Spleen (tissue), 11 donors: ENCODE measurements at regions not wholly inside any gene's neighbourhood (a gene's known extent, or its start where the extent isn't known, plus 50 kb on each side); places are given as distances from the start of the nearest gene placed in this dataset.

ENCODE experiments used
- DNase-seq: peaks from one replicate; pipeline ENCODE4 v3.0.0-alpha.2; 2020
- H3K27ac ChIP-seq, 8 donors: fragments of 200-600 bp; sonication (generic) in 7 of 8; 1 replicate in 4 of 8; 2 replicates in 4 of 8; pipeline versions ENCODE4 v1.5.0 to v1.8.0; 2016 to 2021; ENCODE audit warnings: inconsistent platforms in 4 of 8, mild to moderate bottlenecking in 4 of 8, moderate library complexity in 1 of 8
- H3K27me3 ChIP-seq, 7 donors: fragments of 200-600 bp; sonication (generic) in 6 of 7; replicated peaks in 1 of 7; 1 replicate in 4 of 7; 2 replicates in 3 of 7; pipeline versions ENCODE4 v1.5.0 to v1.8.0; 2016 to 2021; ENCODE audit warnings: inconsistent platforms in 3 of 7, mild to moderate bottlenecking in 1 of 7
- H3K36me3 ChIP-seq, 6 donors: fragments of 200-600 bp; sonication (generic) in 5 of 6; 1 replicate in 4 of 6; 2 replicates in 2 of 6; pipeline versions ENCODE4 v1.5.0 to v1.8.0; 2016 to 2021; ENCODE audit warnings: inconsistent platforms in 2 of 6
- H3K4me1 ChIP-seq, 6 donors: fragments of 200-600 bp; sonication (generic) in 5 of 6; 1 replicate in 3 of 6; 2 replicates in 3 of 6; pipeline versions ENCODE4 v1.5.0 to v1.8.0; 2016 to 2021; ENCODE audit warnings: inconsistent platforms in 3 of 6
- H3K4me3 ChIP-seq, 8 donors: fragments of 200-600 bp; sonication (generic) in 7 of 8; 1 replicate in 4 of 8; 2 replicates in 4 of 8; pipeline versions ENCODE4 v1.5.0 to v1.8.0; 2016 to 2021; ENCODE audit warnings: inconsistent platforms in 4 of 8, mild to moderate bottlenecking in 4 of 8, moderate library complexity in 2 of 8
- H3K9me3 ChIP-seq, 8 donors: fragments of 200-600 bp; sonication (generic) in 7 of 8; 1 replicate in 4 of 8; 2 replicates in 4 of 8; pipeline versions ENCODE4 v1.5.0 to v1.8.0; 2016 to 2021; ENCODE audit warnings: inconsistent platforms in 4 of 8
- POLR2A ChIP-seq, 3 donors: fragments of 450-650 bp; IDR thresholded peaks; one replicate each; pipeline ENCODE4 v1.5.1; 2017; ENCODE audit warnings: antibody characterized with exemption in 3 of 3, mild to moderate bottlenecking in 1 of 3
- POLR2AphosphoS5 ChIP-seq, 3 donors: sonication (generic); formaldehyde crosslinking; IDR thresholded peaks; one replicate each; pipeline ENCODE4 v1.5.1; 2017; ENCODE audit warnings: antibody characterized with exemption in 3 of 3
- WGBS, 5 donors: extraction: QIAGEN DNeasy Blood & Tissue Kit in 3 of 5; methylation state at CpG; one replicate each; pipeline versions ENCODE4 v1.1.5 to v1.1.7; 2013 to 2018; 5-methylcytosine and 5-hydroxymethylcytosine counted together
- intact Hi-C: fragments of 100-400 bp; cut with DNase I; formaldehyde crosslinking; loops from one replicate; pipeline ENCODE4 v1.15.0; 2023; ENCODE audit warnings: low total_unique reads
- TF ChIP-seq, protein P1 (sequence below), 11 experiments: fragments of 200-600 bp in 7 of 11; fragments of 450-650 bp in 4 of 11; sonication (generic) in 4 of 11; IDR thresholded peaks in 8 of 11; conservative IDR thresholded peaks in 3 of 11; 1 replicate in 7 of 11; 2 replicates in 4 of 11; pipeline versions ENCODE4 v1.4.0 to v1.8.0; 2016 to 2021; ENCODE audit warnings: antibody characterized with exemption in 11 of 11, inconsistent platforms in 4 of 11, mild to moderate bottlenecking in 1 of 11
- donor health status: healthy with polysubstance abuse.
- donor health status: DM: no; HTN: no; CAD: no; lungs with moderate emphysema.
- donor health status: DM: no; HTN: no; CAD: no.
- donor health status: Bipolar disorder and iron deficiency.
- donor health status: healthy.
- donor health status: DM: no; HTN: no; CAD: no.
- donor health status: DM: yes; HTN: yes; CAD: no.

DNA sequence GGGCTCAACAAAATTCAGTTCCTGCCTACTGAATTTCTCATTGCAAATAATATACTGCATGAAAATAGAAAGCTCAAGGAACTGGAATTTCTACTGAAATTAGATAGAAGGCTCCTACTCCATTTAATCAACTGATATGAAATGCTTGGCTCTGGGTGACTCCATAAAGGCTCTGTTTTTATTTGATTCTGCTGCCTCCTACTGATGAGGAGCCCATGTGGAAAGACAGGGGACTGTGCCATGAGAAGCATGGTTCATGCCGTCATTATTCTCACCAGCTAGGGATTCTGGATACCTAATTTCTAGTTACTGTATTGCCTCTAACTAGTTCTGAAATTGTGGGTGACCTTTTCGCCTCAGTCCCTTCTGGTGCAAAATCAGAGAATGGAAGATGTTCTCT is 366.2 kb upstream of the DPH6 start:
- no peak for TF ChIP-seq POLR2AphosphoS5 (IDR thresholded peaks at IDR 0.05)
- TF ChIP-seq POLR2A (IDR thresholded peaks at IDR 0.05), result no peak
- TF ChIP-seq, protein P1, sequence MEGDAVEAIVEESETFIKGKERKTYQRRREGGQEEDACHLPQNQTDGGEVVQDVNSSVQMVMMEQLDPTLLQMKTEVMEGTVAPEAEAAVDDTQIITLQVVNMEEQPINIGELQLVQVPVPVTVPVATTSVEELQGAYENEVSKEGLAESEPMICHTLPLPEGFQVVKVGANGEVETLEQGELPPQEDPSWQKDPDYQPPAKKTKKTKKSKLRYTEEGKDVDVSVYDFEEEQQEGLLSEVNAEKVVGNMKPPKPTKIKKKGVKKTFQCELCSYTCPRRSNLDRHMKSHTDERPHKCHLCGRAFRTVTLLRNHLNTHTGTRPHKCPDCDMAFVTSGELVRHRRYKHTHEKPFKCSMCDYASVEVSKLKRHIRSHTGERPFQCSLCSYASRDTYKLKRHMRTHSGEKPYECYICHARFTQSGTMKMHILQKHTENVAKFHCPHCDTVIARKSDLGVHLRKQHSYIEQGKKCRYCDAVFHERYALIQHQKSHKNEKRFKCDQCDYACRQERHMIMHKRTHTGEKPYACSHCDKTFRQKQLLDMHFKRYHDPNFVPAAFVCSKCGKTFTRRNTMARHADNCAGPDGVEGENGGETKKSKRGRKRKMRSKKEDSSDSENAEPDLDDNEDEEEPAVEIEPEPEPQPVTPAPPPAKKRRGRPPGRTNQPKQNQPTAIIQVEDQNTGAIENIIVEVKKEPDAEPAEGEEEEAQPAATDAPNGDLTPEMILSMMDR (IDR thresholded peaks at IDR 0.05 in 8 of 11, conservative IDR thresholded peaks at IDR 0.05 in 3 of 11), result no peak
- no peaks in the 10 kb centered on the region for H3K36me3 ChIP-seq
- H3K27ac ChIP-seq, result no peak overlapping the region
- H3K27me3 ChIP-seq, result no peaks in the 10 kb centered on the region
- H3K9me3 ChIP-seq, result peaks cover 0 to 17% (median 15%) of the 10 kb centered on the region in 8 donors
- WGBS, 5 donors, result 79 to 100% (median 87%) methylated on average over 2 of the region's 2 CpGs
- DNase-seq, result no peak
- H3K4me1 ChIP-seq, result no peaks in the 10 kb centered on the region
- no peak overlapping the region for H3K4me3 ChIP-seq
- intact Hi-C loops, result no loop called here

DNA sequence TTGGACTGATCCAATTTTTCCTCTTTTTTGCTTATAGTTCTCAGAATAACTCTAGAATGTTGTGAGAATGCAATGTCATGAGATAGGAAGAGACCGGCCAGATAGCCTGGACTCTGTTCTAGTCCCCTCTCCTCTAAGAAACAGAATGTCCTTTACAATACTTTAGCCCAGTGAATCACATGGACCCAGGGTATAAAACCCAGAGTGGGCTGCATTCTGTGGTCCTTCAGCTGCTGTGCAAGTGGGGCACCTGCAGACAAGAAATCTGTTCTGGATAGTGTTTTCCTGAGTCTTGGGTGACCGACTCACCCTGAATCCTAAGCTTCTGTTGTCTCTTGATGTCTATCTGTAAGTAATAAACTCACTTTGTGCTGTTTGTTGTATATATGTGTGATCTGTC is 368.6 kb upstream of the DPH6 start:
- Histone ChIP-seq H3K36me3 (no peaks in the 10 kb centered on the region), H3K27me3 (no peaks in the 10 kb centered on the region), H3K4me1 (no peaks in the 10 kb centered on the region), H3K27ac (no peak overlapping the region), H3K9me3 (peaks cover 0 to 23% (median 15%) of the 10 kb centered on the region in 8 donors), H3K4me3 (no peak overlapping the region)
- no peak for DNase-seq
- intact Hi-C loops, result no loop called here
- WGBS, 5 donors, result 81 to 90% (median 88%) methylated on average over 2 of the region's 2 CpGs
- TF ChIP-seq, protein P1 (IDR thresholded peaks at IDR 0.05 in 8 of 11, conservative IDR thresholded peaks at IDR 0.05 in 3 of 11), result no peak
- TF ChIP-seq POLR2A (IDR thresholded peaks at IDR 0.05), result no peak
- no peak for TF ChIP-seq POLR2AphosphoS5 (IDR thresholded peaks at IDR 0.05)

DNA sequence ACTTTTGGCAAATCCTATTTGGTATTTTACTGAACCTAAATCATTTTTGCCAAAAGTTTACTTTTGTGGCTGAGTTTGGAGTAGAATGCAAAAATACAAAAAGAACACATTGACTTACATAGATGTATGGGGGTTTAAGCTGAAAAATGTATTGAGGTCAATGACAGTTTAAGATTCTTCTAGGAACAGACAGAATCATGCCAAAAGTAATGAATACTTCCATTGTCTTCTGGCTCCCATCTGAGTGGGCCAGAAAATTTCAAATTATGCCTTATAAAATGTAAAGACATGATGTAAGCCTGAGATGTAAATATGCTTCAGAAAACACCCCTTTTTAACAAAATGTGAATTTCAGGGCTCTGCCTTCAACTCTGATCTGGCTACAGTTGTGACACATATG is 375.1 kb upstream of the DPH6 start:
- H3K4me1 ChIP-seq, result no peaks in the 10 kb centered on the region
- no peak overlapping the region for H3K4me3 ChIP-seq
- no peak for DNase-seq
- H3K9me3 ChIP-seq, result peaks cover 0 to 6% (median 0%) of the 10 kb centered on the region in 8 donors
- intact Hi-C loops, result no loop called here
- TF ChIP-seq POLR2AphosphoS5 (IDR thresholded peaks at IDR 0.05) (no peak), POLR2A (IDR thresholded peaks at IDR 0.05) (no peak)
- TF ChIP-seq, protein P1 (IDR thresholded peaks at IDR 0.05 in 8 of 11, conservative IDR thresholded peaks at IDR 0.05 in 3 of 11), result no peak
- H3K27ac ChIP-seq, result no peak overlapping the region
- no peaks in the 10 kb centered on the region for H3K36me3 ChIP-seq
- H3K27me3 ChIP-seq, result no peaks in the 10 kb centered on the region

DNA sequence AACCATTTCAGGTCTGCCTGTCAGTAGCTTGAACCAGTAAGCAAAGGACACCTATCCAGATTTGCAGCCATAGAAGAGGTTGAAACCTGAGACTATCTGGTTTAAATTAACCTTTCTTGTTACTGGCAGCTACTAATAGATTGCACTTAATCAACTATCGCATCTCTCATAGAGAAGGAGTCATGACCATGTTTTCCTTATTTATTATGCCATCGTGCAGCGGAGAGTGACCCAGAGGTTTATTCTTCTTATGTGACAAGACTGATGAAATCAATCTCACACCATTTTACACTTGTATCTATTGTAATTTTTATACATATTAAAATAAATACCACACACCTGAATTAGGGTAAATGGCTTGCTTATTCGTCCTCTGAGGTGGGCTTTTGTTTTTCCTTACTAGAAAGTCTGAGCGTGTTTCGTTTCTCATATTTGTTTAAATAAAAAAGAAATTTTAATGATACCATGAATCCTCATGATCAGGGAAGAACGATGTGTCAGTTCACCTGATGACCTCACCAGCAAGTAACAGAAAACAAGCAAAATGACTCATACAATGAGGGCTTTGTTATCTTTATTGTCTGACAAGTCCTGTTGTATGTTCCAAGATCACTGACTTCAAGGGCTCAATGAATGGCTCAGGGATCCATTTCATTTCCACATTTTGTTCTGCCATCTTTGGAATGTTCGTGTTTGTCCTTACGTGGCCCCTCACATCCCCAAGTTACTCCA is 379.5 kb upstream of the DPH6 start:
- intact Hi-C loops, result no loop called here
- no peak for DNase-seq
- no peak overlapping the region for H3K4me3 ChIP-seq
- no peak overlapping the region for H3K27ac ChIP-seq
- no peaks in the 10 kb centered on the region for H3K36me3 ChIP-seq
- WGBS, 5 donors, result 87 to 91% (median 88%) methylated on average over 9 of the region's 9 CpGs
- H3K4me1 ChIP-seq, result no peaks in the 10 kb centered on the region
- TF ChIP-seq POLR2A (IDR thresholded peaks at IDR 0.05) (no peak), POLR2AphosphoS5 (IDR thresholded peaks at IDR 0.05) (no peak)
- TF ChIP-seq, protein P1 (IDR thresholded peaks at IDR 0.05 in 8 of 11, conservative IDR thresholded peaks at IDR 0.05 in 3 of 11), result no peak
- no peaks in the 10 kb centered on the region for H3K27me3 ChIP-seq
- no peaks in the 10 kb centered on the region for H3K9me3 ChIP-seq
